NB4 (cell line): ENCODE measurements at regions not wholly inside any gene's neighbourhood (a gene's known extent, or its start where the extent isn't known, plus 50 kb on each side); places are given as distances from the start of the nearest gene placed in this dataset.

ENCODE experiments used
- DNase-seq: peaks from one replicate; pipeline ENCODE4 v3.0.0; 2010; ENCODE audit warnings: low read depth
- H3K4me3 ChIP-seq: one replicate; pipeline ENCODE4 v1.5.1; 2011; ENCODE audit warnings: mild to moderate bottlenecking, low read depth, low read length, moderate library complexity
- CTCF ChIP-seq: IDR thresholded peaks from one replicate; pipeline ENCODE4 v1.5.1; 2012; ENCODE audit warnings: low read depth, low read length
- MAX ChIP-seq: IDR thresholded peaks from 2 replicates; pipeline ENCODE4 v1.6.1; 2011; ENCODE audit warnings: low read depth, low read length
- MYC ChIP-seq: IDR thresholded peaks from 2 replicates; pipeline ENCODE4 v1.6.1; 2011; ENCODE audit warnings: low read depth, low read length
- POLR2A ChIP-seq: IDR thresholded peaks from 2 replicates; pipeline ENCODE4 v1.6.1; 2011; ENCODE audit warnings: mild to moderate bottlenecking; ENCODE audit not compliant: insufficient read length; ENCODE audit errors: extremely low read depth

- DNase-seq: peak; percentile 5
- no peak for TF ChIP-seq MAX
- TF ChIP-seq MYC: no peak
- TF ChIP-seq CTCF: no peak
- TF ChIP-seq POLR2A: no peak
- no peak overlapping the region for H3K4me3 ChIP-seq
Observed at GRCh38 chr5:74376187-74376586, 264.3 kb downstream of the ENC1 start.

GRCh38 chr5:74375271-74375670 is 265.3 kb downstream of the ENC1 start:
- no peak overlapping the region for H3K4me3 ChIP-seq
- no peak for TF ChIP-seq POLR2A
- no peak for TF ChIP-seq CTCF
- TF ChIP-seq MAX: no peak
- TF ChIP-seq MYC: no peak
- no peak for DNase-seq

- no peak overlapping the region for H3K4me3 ChIP-seq
- TF ChIP-seq MAX (no peak), CTCF (no peak), POLR2A (no peak), MYC (no peak)
- DNase-seq: no peak
Observed at GRCh38 chr5:74374656-74375055, 265.9 kb downstream of the ENC1 start.

- no peak for TF ChIP-seq POLR2A
- no peak for TF ChIP-seq CTCF
- no peak for TF ChIP-seq MYC
- no peak for TF ChIP-seq MAX
- DNase-seq: no peak
- no peak overlapping the region for H3K4me3 ChIP-seq
Observed at GRCh38 chr5:74373076-74373475, 267.5 kb downstream of the ENC1 start.

GRCh38 chr5:74372502-74373064 is 267.9 kb downstream of the ENC1 start:
- H3K4me3 ChIP-seq: no peak overlapping the region
- DNase-seq: no peak
- TF ChIP-seq MYC: no peak
- TF ChIP-seq MAX: no peak
- TF ChIP-seq POLR2A: no peak
- no peak for TF ChIP-seq CTCF
